ENCODE measurements at regions not wholly inside any gene's neighbourhood (a gene's known extent, or its start where the extent isn't known, plus 50 kb on each side); places are given as distances from the start of the nearest gene placed in this dataset.
A peak's percentile ranks its signal among the peaks of the same experiment; 100 is the strongest.

DNA sequence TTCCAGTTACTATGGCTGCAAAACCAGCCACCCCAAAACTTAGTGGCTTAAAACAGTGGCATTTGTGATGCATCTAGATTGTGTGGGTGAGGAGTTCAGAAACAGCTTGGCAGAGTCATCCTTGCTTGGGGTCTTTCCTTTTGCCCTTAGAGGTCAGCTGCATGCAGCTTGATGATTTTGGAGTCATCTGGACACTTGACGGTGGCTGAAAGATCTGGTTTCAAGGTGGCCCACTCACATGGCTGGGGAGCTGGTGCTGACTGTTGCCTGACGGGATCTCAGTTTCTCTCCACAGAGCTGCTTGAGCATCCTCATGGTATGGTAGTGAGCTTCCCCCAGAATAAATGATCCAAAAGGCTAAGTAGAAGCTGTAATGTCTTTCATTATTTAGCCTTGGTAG, 191.3 kb upstream of the GALNT17 start:
- peak; percentile 51 for DNase-seq (ENCODE audit: extremely low spot score, unreplicated experiment)
- H3K27me3 Mint-ChIP-seq (ENCODE audit: unreplicated experiment): no peaks in the 10 kb centered on the region
- no peaks in the 10 kb centered on the region for H3K36me3 Mint-ChIP-seq (ENCODE audit: unreplicated experiment)
- H3K27ac Mint-ChIP-seq (ENCODE audit: unreplicated experiment): no peak overlapping the region
- H3K4me3 Mint-ChIP-seq (ENCODE audit: unreplicated experiment): no peak overlapping the region
- TF ChIP-seq, protein P1, sequence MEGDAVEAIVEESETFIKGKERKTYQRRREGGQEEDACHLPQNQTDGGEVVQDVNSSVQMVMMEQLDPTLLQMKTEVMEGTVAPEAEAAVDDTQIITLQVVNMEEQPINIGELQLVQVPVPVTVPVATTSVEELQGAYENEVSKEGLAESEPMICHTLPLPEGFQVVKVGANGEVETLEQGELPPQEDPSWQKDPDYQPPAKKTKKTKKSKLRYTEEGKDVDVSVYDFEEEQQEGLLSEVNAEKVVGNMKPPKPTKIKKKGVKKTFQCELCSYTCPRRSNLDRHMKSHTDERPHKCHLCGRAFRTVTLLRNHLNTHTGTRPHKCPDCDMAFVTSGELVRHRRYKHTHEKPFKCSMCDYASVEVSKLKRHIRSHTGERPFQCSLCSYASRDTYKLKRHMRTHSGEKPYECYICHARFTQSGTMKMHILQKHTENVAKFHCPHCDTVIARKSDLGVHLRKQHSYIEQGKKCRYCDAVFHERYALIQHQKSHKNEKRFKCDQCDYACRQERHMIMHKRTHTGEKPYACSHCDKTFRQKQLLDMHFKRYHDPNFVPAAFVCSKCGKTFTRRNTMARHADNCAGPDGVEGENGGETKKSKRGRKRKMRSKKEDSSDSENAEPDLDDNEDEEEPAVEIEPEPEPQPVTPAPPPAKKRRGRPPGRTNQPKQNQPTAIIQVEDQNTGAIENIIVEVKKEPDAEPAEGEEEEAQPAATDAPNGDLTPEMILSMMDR (IDR thresholded peaks at IDR 0.05): no peak
- H3K9me3 Mint-ChIP-seq (ENCODE audit: unreplicated experiment): peaks cover 59% of the 10 kb centered on the region
- no peaks in the 10 kb centered on the region for H3K4me1 Mint-ChIP-seq (ENCODE audit: unreplicated experiment)

DNA sequence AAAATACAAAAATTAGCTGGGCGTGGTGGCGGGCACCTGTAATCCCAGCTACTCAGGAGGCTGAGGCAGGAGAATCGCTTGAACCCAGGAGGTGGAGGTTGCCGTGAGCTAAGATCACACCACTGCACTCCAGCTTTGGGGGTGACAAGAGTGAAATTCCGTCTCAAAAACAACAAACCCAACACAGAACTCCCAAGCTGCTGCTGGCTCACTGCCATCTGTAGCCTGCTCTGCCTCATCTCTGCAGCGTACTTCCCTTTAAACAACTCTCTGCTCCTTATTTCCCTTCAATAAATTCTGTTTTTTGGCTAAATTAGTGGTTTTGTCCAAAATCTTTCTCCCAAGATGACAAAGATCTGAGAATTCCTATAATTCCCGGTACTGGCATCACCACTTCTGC, 189.2 kb upstream of the GALNT17 start:
- Mint-ChIP-seq H3K36me3 (ENCODE audit: unreplicated experiment) (no peaks in the 10 kb centered on the region), H3K27ac (ENCODE audit: unreplicated experiment) (no peak overlapping the region), H3K9me3 (ENCODE audit: unreplicated experiment) (peaks cover 59% of the 10 kb centered on the region), H3K4me1 (ENCODE audit: unreplicated experiment) (no peaks in the 10 kb centered on the region), H3K27me3 (ENCODE audit: unreplicated experiment) (no peaks in the 10 kb centered on the region), H3K4me3 (ENCODE audit: unreplicated experiment) (no peak overlapping the region)
- TF ChIP-seq, protein P1 (IDR thresholded peaks at IDR 0.05): no peak
- DNase-seq (ENCODE audit: extremely low spot score, unreplicated experiment): peak; percentile 7

DNA sequence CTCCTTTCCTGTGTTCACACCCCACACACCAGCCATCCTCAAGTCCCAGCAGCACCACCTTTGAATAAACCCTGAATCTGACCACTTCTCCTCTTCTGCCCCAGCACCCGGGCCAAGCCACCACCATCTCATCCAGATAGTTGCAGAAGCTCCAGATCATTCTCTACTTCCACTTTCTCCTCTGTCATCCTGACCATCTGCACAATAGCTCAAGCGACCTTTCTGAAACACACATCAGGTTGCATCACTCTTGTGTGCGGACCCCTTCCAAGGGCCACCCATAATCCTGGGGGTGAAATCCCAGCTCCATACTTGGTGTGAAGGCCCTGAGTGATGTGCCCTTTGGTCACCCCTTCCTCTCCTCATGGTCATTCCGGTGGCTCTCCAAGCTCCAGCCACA, 187.4 kb upstream of the GALNT17 start:
- no peaks in the 10 kb centered on the region for H3K27me3 Mint-ChIP-seq (ENCODE audit: unreplicated experiment)
- peak; percentile 66 for DNase-seq (ENCODE audit: extremely low spot score, unreplicated experiment)
- TF ChIP-seq, protein P1 (IDR thresholded peaks at IDR 0.05): no peak
- H3K4me3 Mint-ChIP-seq (ENCODE audit: unreplicated experiment): no peak overlapping the region
- no peaks in the 10 kb centered on the region for H3K36me3 Mint-ChIP-seq (ENCODE audit: unreplicated experiment)
- H3K4me1 Mint-ChIP-seq (ENCODE audit: unreplicated experiment): no peaks in the 10 kb centered on the region
- peaks cover 62% of the 10 kb centered on the region for H3K9me3 Mint-ChIP-seq (ENCODE audit: unreplicated experiment)
- no peak overlapping the region for H3K27ac Mint-ChIP-seq (ENCODE audit: unreplicated experiment)

DNA sequence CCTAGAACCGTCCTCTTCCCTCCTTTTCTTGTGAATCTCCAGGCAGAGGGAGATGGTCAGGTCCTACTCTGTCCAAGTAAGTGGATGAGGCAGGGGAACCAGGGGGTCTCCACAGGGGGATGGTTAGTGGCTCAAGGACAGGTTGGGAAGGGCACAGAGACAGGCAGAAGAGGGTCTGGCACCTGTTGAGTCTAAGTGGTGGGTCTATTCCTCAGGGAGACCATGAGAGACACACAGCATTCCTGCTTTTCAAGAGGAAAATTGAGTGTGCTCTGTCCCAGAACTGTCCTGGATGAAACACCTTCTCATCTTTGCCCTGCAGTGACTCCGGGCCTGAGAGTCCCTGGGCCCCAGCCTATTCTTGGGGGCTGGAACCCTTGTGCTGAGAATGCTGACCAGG, 184.8 kb upstream of the GALNT17 start:
- TF ChIP-seq, protein P1 (IDR thresholded peaks at IDR 0.05): no peak
- Mint-ChIP-seq H3K27me3 (ENCODE audit: unreplicated experiment) (no peaks in the 10 kb centered on the region), H3K27ac (ENCODE audit: unreplicated experiment) (no peak overlapping the region), H3K4me1 (ENCODE audit: unreplicated experiment) (no peaks in the 10 kb centered on the region), H3K9me3 (ENCODE audit: unreplicated experiment) (peaks cover 58% of the 10 kb centered on the region), H3K4me3 (ENCODE audit: unreplicated experiment) (no peak overlapping the region), H3K36me3 (ENCODE audit: unreplicated experiment) (no peaks in the 10 kb centered on the region)
- peak; percentile 53 for DNase-seq (ENCODE audit: extremely low spot score, unreplicated experiment)

DNA sequence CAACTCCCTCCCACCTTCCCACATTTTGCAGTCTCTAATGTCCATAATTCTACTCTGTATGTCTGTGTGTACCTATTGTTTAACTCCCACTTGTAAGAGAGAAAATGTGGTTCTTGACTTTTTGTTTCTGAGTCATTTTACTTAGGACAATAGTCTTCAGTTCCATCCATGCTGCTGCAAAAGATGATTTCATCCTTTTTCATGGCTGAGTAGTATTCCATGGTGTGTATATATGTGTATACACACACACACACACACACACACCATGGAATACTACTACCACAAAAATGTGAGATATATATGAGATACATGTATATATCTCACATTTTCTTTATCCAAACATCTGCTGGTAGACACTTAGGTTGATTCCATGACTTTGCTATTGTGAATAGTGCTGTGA, 182.1 kb upstream of the GALNT17 start:
- H3K27ac Mint-ChIP-seq (ENCODE audit: unreplicated experiment): no peak overlapping the region
- DNase-seq (ENCODE audit: extremely low spot score, unreplicated experiment): no peak
- no peaks in the 10 kb centered on the region for H3K27me3 Mint-ChIP-seq (ENCODE audit: unreplicated experiment)
- TF ChIP-seq, protein P1 (IDR thresholded peaks at IDR 0.05): no peak
- peaks cover 50% of the 10 kb centered on the region for H3K9me3 Mint-ChIP-seq (ENCODE audit: unreplicated experiment)
- H3K36me3 Mint-ChIP-seq (ENCODE audit: unreplicated experiment): no peaks in the 10 kb centered on the region
- no peak overlapping the region for H3K4me3 Mint-ChIP-seq (ENCODE audit: unreplicated experiment)
- H3K4me1 Mint-ChIP-seq (ENCODE audit: unreplicated experiment): no peaks in the 10 kb centered on the region

Measured in osteocyte (in vitro differentiated cells).